Fibroblast of villous mesenchyme (primary cell): ENCODE measurements at regions not wholly inside any gene's neighbourhood (a gene's known extent, or its start where the extent isn't known, plus 50 kb on each side); places are given as distances from the start of the nearest gene placed in this dataset.
"Not testable (repeated sequence)": the region's sequence is repeated elsewhere in the genome, so short reads cannot be mapped to it uniquely, and the experiment has no call there.

ENCODE experiments used
- DNase-seq: peaks from one replicate; pipeline ENCODE4 v3.0.0-alpha.2; 2010; ENCODE audit warnings: low read depth
- H3K4me3 ChIP-seq: 2 replicates; pipeline ENCODE4 v1.5.1; 2011; ENCODE audit warnings: low read depth, mild to moderate bottlenecking, low read length
- TF ChIP-seq, protein P1 (sequence below): IDR thresholded peaks from 2 replicates; pipeline ENCODE4 v1.5.1; 2012; ENCODE audit warnings: low read depth, mild to moderate bottlenecking, low read length; ENCODE audit not compliant: insufficient read depth

DNA sequence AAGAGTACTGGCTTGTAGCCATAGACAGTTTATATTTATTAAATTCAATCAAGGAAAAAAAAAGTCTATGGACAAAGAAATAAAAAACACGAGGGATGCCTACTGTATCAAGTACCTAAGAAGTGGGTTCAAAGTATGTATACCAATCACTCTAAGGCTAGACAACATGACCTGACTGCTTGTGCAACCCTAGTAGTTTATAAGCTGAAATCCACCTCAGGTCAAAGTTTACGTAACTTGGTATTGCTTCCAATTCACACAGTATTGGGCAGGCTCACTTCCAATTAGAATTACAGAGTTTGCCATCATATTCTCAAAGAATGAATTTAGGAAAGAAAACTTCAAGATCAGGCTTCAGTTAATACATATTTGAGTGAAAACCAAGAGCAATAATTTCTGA, 657.8 kb downstream of the DACH1 start:
- no peak overlapping the region for H3K4me3 ChIP-seq
- TF ChIP-seq, protein P1, sequence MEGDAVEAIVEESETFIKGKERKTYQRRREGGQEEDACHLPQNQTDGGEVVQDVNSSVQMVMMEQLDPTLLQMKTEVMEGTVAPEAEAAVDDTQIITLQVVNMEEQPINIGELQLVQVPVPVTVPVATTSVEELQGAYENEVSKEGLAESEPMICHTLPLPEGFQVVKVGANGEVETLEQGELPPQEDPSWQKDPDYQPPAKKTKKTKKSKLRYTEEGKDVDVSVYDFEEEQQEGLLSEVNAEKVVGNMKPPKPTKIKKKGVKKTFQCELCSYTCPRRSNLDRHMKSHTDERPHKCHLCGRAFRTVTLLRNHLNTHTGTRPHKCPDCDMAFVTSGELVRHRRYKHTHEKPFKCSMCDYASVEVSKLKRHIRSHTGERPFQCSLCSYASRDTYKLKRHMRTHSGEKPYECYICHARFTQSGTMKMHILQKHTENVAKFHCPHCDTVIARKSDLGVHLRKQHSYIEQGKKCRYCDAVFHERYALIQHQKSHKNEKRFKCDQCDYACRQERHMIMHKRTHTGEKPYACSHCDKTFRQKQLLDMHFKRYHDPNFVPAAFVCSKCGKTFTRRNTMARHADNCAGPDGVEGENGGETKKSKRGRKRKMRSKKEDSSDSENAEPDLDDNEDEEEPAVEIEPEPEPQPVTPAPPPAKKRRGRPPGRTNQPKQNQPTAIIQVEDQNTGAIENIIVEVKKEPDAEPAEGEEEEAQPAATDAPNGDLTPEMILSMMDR, result no peak
- no peak for DNase-seq

DNA sequence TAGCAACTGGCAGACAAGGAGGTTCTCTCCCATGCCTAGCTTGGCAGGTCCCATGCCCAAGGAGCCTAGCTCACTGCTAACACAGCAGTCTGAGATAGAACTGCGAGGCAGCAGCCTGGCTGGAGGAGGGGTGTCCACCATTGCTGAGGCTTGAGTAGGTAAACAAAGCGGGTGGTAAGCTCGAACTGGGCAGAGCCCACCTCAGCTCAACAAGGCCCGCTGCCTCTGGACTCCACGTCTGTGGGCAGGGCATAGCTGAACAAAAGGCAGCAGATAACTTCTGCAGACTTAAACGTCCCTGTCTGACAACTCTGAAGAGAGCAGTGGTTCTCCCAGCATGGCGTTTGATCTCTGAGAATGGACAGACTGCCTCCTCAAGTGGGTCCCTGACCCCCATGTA, 682.4 kb downstream of the DACH1 start:
- not testable (repeated sequence) for DNase-seq, H3K4me3 ChIP-seq

DNA sequence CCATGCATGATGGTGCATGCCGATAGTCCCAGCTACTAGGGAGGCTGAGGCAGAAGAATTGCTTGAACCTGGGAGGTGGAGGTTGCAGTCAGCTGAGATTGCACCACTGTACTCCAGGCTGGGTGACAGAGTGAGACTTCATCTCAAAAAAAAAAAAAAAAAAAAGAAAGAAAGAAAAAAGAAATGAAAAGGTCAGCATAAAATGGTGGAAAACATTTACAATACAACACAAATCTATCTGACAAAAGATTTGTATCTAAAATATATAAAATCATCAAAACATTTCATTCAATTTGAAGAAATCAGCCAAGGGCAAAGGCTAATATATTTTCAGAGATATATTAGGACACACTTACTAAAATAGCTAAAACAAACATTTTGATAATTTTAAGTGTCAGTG, 683.7 kb downstream of the DACH1 start:
- H3K4me3 ChIP-seq, DNase-seq: not testable (repeated sequence)

GRCh38 chr13:71171740-71172139, 695.3 kb downstream of the DACH1 start:
- DNase-seq, result no peak
- H3K4me3 ChIP-seq, result no peak overlapping the region
- TF ChIP-seq, protein P1, result no peak

DNA sequence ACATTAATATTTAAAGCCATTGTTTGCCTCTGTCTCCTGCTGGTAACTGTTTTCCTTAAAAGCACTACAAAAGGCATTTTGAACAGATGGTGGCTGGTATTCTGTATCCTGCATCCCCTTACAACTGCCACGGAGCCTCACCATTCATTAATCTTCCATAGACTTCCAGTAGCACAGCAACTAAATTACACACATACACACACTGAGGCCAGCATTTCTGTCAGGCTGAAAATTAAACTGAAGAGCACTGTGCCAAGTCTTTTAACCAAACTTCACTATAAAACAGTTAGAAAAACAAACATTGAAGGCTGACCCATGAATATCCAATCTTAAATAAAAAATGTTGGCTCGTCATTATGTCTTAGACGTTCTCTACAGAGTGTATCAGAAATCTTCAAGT, 697.8 kb downstream of the DACH1 start:
- TF ChIP-seq, protein P1, result no peak
- H3K4me3 ChIP-seq, result no peak overlapping the region
- DNase-seq, result no peak

- DNase-seq, result no peak
- no peak overlapping the region for H3K4me3 ChIP-seq
- TF ChIP-seq, protein P1, result no peak
These were observed 710.5 kb downstream of the DACH1 start for GRCh38 chr13:71156550-71156949.

- TF ChIP-seq, protein P1, result no peak
- no peak overlapping the region for H3K4me3 ChIP-seq
These were observed 717.3 kb downstream of the DACH1 start for GRCh38 chr13:71149498-71150363.

DNA sequence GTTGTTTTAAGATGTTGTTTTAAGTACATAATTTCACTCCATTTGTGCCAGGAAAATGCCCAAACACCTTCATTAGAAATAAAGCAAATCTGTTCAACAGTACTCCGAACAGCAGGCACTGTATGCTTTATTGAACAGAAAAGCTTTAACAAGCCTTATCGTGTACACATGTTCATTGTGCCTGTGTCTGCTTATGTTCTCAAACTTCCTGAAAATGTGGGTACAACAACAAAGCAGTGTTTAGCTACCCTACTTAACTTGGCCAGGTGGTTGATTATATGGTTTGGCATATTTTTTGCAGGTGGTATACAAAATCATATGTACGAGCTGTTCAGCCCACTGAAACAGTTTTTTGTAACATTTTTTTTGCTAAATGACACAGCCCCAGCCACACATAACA, 718.0 kb downstream of the DACH1 start:
- TF ChIP-seq, protein P1, result no peak

More at GRCh38 chr13:71149498-71150363, 717.3 kb downstream of the DACH1 start:
- DNase-seq, result no peak

More for the DNA sequence above, 718.0 kb downstream of the DACH1 start:
- no peak overlapping the region for H3K4me3 ChIP-seq
- no peak for DNase-seq
